ENCODE measurements at regions not wholly inside any gene's neighbourhood (a gene's known extent, or its start where the extent isn't known, plus 50 kb on each side); places are given as distances from the start of the nearest gene placed in this dataset.

- Histone ChIP-seq H3K36me3 (no peaks in the 10 kb centered on the region), H3K27me3 (peaks cover 4% of the 10 kb centered on the region), H3K9me3 (no peaks in the 10 kb centered on the region), H3K4me1 (no peaks in the 10 kb centered on the region), H3K4me3 (no peak overlapping the region), H3K27ac (no peak overlapping the region)
- intact Hi-C loops (cut with DNase I; ENCODE audit: low total_unique reads) (no loop called here), in situ Hi-C loops (cut with MboI; ENCODE audit: low pct_ligation_motif_present in 1 of 4, low pct_unique_long_range_greater_than_20kb in 1 of 4, low sequenced_read_pairs in 3 of 4) (no loop called here)
- TF ChIP-seq POLR2A (IDR thresholded peaks at IDR 0.05): no peak
- TF ChIP-seq CTCF (IDR thresholded peaks at IDR 0.05): no peak
- no peak for TF ChIP-seq EP300 (IDR thresholded peaks at IDR 0.05; ENCODE audit: low read depth)
- TF ChIP-seq POLR2AphosphoS5 (IDR thresholded peaks at IDR 0.05): no peak
- DNase-seq: no peak
- WGBS, 2 donors (ENCODE audit: low coverage in 1 of 2): 44 to 85% methylated on average over 2 to 3 of the region's 3 CpGs
These were observed 152.3 kb downstream of the DMRTA2 start for GRCh38 chr1:50270926-50271325.

GRCh38 chr1:50268049-50268448, 155.2 kb downstream of the DMRTA2 start:
- TF ChIP-seq POLR2A (IDR thresholded peaks at IDR 0.05): no peak
- TF ChIP-seq POLR2AphosphoS5 (IDR thresholded peaks at IDR 0.05): no peak
- TF ChIP-seq CTCF (IDR thresholded peaks at IDR 0.05): no peak
- TF ChIP-seq EP300 (IDR thresholded peaks at IDR 0.05; ENCODE audit: low read depth): no peak

GRCh38 chr1:50266509-50266908, 156.7 kb downstream of the DMRTA2 start:
- no peak for DNase-seq
- intact Hi-C loops (cut with DNase I; ENCODE audit: low total_unique reads) (no loop called here), in situ Hi-C loops (cut with MboI; ENCODE audit: low pct_ligation_motif_present in 1 of 4, low pct_unique_long_range_greater_than_20kb in 1 of 4, low sequenced_read_pairs in 3 of 4) (no loop called here)
- Histone ChIP-seq H3K27ac (no peak overlapping the region), H3K27me3 (no peaks in the 10 kb centered on the region), H3K4me3 (no peak overlapping the region), H3K4me1 (no peaks in the 10 kb centered on the region), H3K9me3 (no peaks in the 10 kb centered on the region), H3K36me3 (no peaks in the 10 kb centered on the region)
- 34 to 48% methylated on average over 3 of the region's 3 CpGs for WGBS, 2 donors (ENCODE audit: low coverage in 1 of 2)
- TF ChIP-seq EP300 (IDR thresholded peaks at IDR 0.05; ENCODE audit: low read depth) (no peak), POLR2A (IDR thresholded peaks at IDR 0.05) (no peak), CTCF (IDR thresholded peaks at IDR 0.05) (no peak), POLR2AphosphoS5 (IDR thresholded peaks at IDR 0.05) (no peak)

More at GRCh38 chr1:50268049-50268448, 155.2 kb downstream of the DMRTA2 start:
- no peak overlapping the region for H3K4me3 ChIP-seq
- H3K27me3 ChIP-seq: no peaks in the 10 kb centered on the region
- DNase-seq: no peak
- H3K27ac ChIP-seq: no peak overlapping the region
- no peaks in the 10 kb centered on the region for H3K36me3 ChIP-seq
- no peaks in the 10 kb centered on the region for H3K4me1 ChIP-seq
- WGBS, 2 donors (ENCODE audit: low coverage in 1 of 2): 27 to 72% methylated on average over 3 to 7 of the region's 7 CpGs
- no peaks in the 10 kb centered on the region for H3K9me3 ChIP-seq
- in situ Hi-C loops (cut with MboI; ENCODE audit: low pct_ligation_motif_present in 1 of 4, low pct_unique_long_range_greater_than_20kb in 1 of 4, low sequenced_read_pairs in 3 of 4): no loop called here
- intact Hi-C loops (cut with DNase I; ENCODE audit: low total_unique reads): no loop called here

- H3K36me3 ChIP-seq: no peaks in the 10 kb centered on the region
- H3K27me3 ChIP-seq: no peaks in the 10 kb centered on the region
- H3K9me3 ChIP-seq: no peaks in the 10 kb centered on the region
- 37 to 58% methylated on average over 2 to 3 of the region's 3 CpGs for WGBS, 2 donors (ENCODE audit: low coverage in 1 of 2)
- H3K4me1 ChIP-seq: no peaks in the 10 kb centered on the region
- TF ChIP-seq POLR2A (IDR thresholded peaks at IDR 0.05): no peak
- no peak for TF ChIP-seq EP300 (IDR thresholded peaks at IDR 0.05; ENCODE audit: low read depth)
- no peak for TF ChIP-seq POLR2AphosphoS5 (IDR thresholded peaks at IDR 0.05)
- no peak overlapping the region for H3K27ac ChIP-seq
- no peak overlapping the region for H3K4me3 ChIP-seq
- intact Hi-C loops (cut with DNase I; ENCODE audit: low total_unique reads) (no loop called here), in situ Hi-C loops (cut with MboI; ENCODE audit: low pct_ligation_motif_present in 1 of 4, low pct_unique_long_range_greater_than_20kb in 1 of 4, low sequenced_read_pairs in 3 of 4) (no loop called here)
- DNase-seq: no peak
These were observed 157.1 kb downstream of the ELAVL4 start for GRCh38 chr1:50265790-50266314.

- no peak for DNase-seq
- whole genome bisulfite sequencing, 2 donors (ENCODE audit: low coverage in 1 of 2): 68% methylated on average over 1 of the region's 1 CpG; no CpG with 5 or more reads in 1 of the 2 donors
These were observed 155.9 kb downstream of the ELAVL4 start for GRCh38 chr1:50264590-50264989.

More at GRCh38 chr1:50264590-50264989, 155.9 kb downstream of the ELAVL4 start:
- Histone ChIP-seq H3K4me3 (no peak overlapping the region), H3K36me3 (no peaks in the 10 kb centered on the region), H3K27me3 (no peaks in the 10 kb centered on the region), H3K4me1 (no peaks in the 10 kb centered on the region), H3K9me3 (no peaks in the 10 kb centered on the region), H3K27ac (no peak overlapping the region)
- intact Hi-C loops (cut with DNase I; ENCODE audit: low total_unique reads): no loop called here
- TF ChIP-seq POLR2A (IDR thresholded peaks at IDR 0.05) (no peak), CTCF (IDR thresholded peaks at IDR 0.05) (no peak), POLR2AphosphoS5 (IDR thresholded peaks at IDR 0.05) (no peak), EP300 (IDR thresholded peaks at IDR 0.05; ENCODE audit: low read depth) (no peak)
- in situ Hi-C loops (cut with MboI; ENCODE audit: low pct_ligation_motif_present in 1 of 4, low pct_unique_long_range_greater_than_20kb in 1 of 4, low sequenced_read_pairs in 3 of 4): no loop called here
